GM23338 (cell line): ENCODE measurements at regions not wholly inside any gene's neighbourhood (a gene's known extent, or its start where the extent isn't known, plus 50 kb on each side); places are given as distances from the start of the nearest gene placed in this dataset.

Experiments used
- ATAC-seq: fragments of 200-7000 bp; cut with Tn5 transposase; 3 replicates; pipeline ENCODE4 v1.9.1; 2020
- DNase-seq: peaks from one replicate; pipeline ENCODE4 v3.0.0-alpha.2; 2015; ENCODE audit warnings: low spot score
- H2AFZ ChIP-seq: fragments of 200-600 bp; sonication (generic); 2 replicates; pipeline ENCODE4 v1.8.0; 2016; ENCODE audit warnings: antibody characterized with exemption, mild to moderate bottlenecking, moderate library complexity
- H3F3A ChIP-seq: fragments of 200-600 bp; sonication (generic); replicated peaks from 2 replicates; pipeline ENCODE4 v1.8.0; 2017; ENCODE audit warnings: antibody characterized with exemption, mixed run types, low read depth
- H3K27ac ChIP-seq: fragments of 200-600 bp; sonication (generic); 2 replicates; pipeline ENCODE4 v1.6.1; 2016; ENCODE audit warnings: low read depth
- H3K27me3 ChIP-seq: fragments of 200-600 bp; sonication (generic); 2 replicates; pipeline ENCODE4 v1.8.0; 2016; ENCODE audit warnings: mild to moderate bottlenecking, mixed run types, moderate library complexity; ENCODE audit not compliant: insufficient read depth
- H3K36me3 ChIP-seq: fragments of 200-600 bp; sonication (generic); 2 replicates; pipeline ENCODE4 v1.8.0; 2016; ENCODE audit warnings: mild to moderate bottlenecking; ENCODE audit not compliant: insufficient read depth
- H3K4me1 ChIP-seq: fragments of 200-600 bp; sonication (generic); 2 replicates; pipeline ENCODE4 v1.8.0; 2016; ENCODE audit warnings: mild to moderate bottlenecking, moderate library complexity; ENCODE audit not compliant: insufficient read depth
- H3K4me2 ChIP-seq: fragments of 200-600 bp; sonication (generic); 2 replicates; pipeline ENCODE4 v1.7.1; 2017; ENCODE audit warnings: mixed run types
- H3K4me3 ChIP-seq: fragments of 200-600 bp; sonication (generic); 2 replicates; pipeline ENCODE4 v1.6.1; 2016; ENCODE audit warnings: mixed run types
- H3K79me2 ChIP-seq: fragments of 200-600 bp; sonication (generic); replicated peaks from 2 replicates; pipeline ENCODE4 v1.8.0; 2017; ENCODE audit warnings: mild to moderate bottlenecking; ENCODE audit not compliant: insufficient read depth
- H3K9me2 ChIP-seq: fragments of 200-600 bp; sonication (generic); 2 replicates; pipeline ENCODE4 v1.8.0; 2017; ENCODE audit not compliant: insufficient read depth
- H4K20me1 ChIP-seq: fragments of 200-600 bp; sonication (generic); replicated peaks from 2 replicates; pipeline ENCODE4 v1.8.0; 2017; ENCODE audit warnings: mild to moderate bottlenecking; ENCODE audit not compliant: insufficient read depth
- H3K27ac Mint-ChIP-seq: 2 replicates; pipeline ENCODE4 v1.8.0; 2020; ENCODE audit warnings: inconsistent platforms, mild to moderate bottlenecking, moderate library complexity, mixed read lengths
- H3K27me3 Mint-ChIP-seq: 3 replicates; pipeline ENCODE4 v1.8.0; 2022; ENCODE audit warnings: low read depth, mild to moderate bottlenecking, moderate library complexity, mixed read lengths, inconsistent platforms; ENCODE audit not compliant: insufficient read depth, poor library complexity
- H3K36me3 Mint-ChIP-seq: 3 replicates; pipeline ENCODE4 v1.8.0; 2021; ENCODE audit warnings: low read depth, mild to moderate bottlenecking, inconsistent platforms, moderate library complexity, mixed read lengths
- H3K4me1 Mint-ChIP-seq: 3 replicates; pipeline ENCODE4 v1.8.0; 2020; ENCODE audit warnings: mild to moderate bottlenecking, inconsistent platforms, mixed read lengths
- H3K4me3 Mint-ChIP-seq: 3 replicates; pipeline ENCODE4 v1.8.0; 2021; ENCODE audit warnings: moderate library complexity, mild to moderate bottlenecking, inconsistent platforms, mixed read lengths
- H3K9me3 Mint-ChIP-seq: 3 replicates; pipeline ENCODE4 v1.8.0; 2020; ENCODE audit warnings: moderate library complexity, mild to moderate bottlenecking, inconsistent platforms, mixed read lengths
- CREB1 ChIP-seq: fragments of 250-450 bp; sonication (Bioruptor Pico); IDR thresholded peaks from 2 replicates; pipeline ENCODE4 v1.5.0; 2020; ENCODE audit warnings: low read depth, mild to moderate bottlenecking, moderate library complexity
- EZH2 ChIP-seq: fragments of 200-600 bp; sonication (generic); IDR thresholded peaks from one replicate; pipeline ENCODE4 v1.8.0; 2017; ENCODE audit warnings: antibody characterized with exemption, mild to moderate bottlenecking, low read depth; ENCODE audit not compliant: unreplicated experiment
- EZH2phosphoT487 ChIP-seq: fragments of 200-600 bp; sonication (generic); IDR thresholded peaks from one replicate; pipeline ENCODE4 v1.8.1; 2018; ENCODE audit warnings: antibody characterized with exemption; ENCODE audit not compliant: unreplicated experiment
- JUNB ChIP-seq: IDR thresholded peaks from one replicate; pipeline ENCODE4 v1.6.1; 2016; ENCODE audit warnings: antibody characterized with exemption; ENCODE audit not compliant: unreplicated experiment
- POLR2AphosphoS5 ChIP-seq: IDR thresholded peaks from 2 replicates; pipeline ENCODE4 v1.6.1; 2016; ENCODE audit warnings: antibody characterized with exemption, low read depth
- ZNF114 ChIP-seq: fragments of 250-450 bp; sonication (Bioruptor Pico); IDR thresholded peaks from 2 replicates; pipeline ENCODE4 v1.5.0; 2020; ENCODE audit warnings: mild to moderate bottlenecking, moderate library complexity
- ZNF331 ChIP-seq: fragments of 250-450 bp; sonication (Bioruptor Pico); IDR thresholded peaks from 2 replicates; pipeline ENCODE4 v1.5.0; 2020; ENCODE audit warnings: low read depth, mild to moderate bottlenecking, moderate library complexity
- TF ChIP-seq, protein P1 (sequence below), 2 experiments: fragments of 200-600 bp in 1 of 2; sonication (generic) in 1 of 2; conservative IDR thresholded peaks; 2 replicates each; pipeline versions ENCODE4 v1.5.1 to v1.6.1; 2016 to 2017; ENCODE audit warnings: antibody characterized with exemption in 2 of 2, low read depth in 2 of 2, mild to moderate bottlenecking in 2 of 2, moderate library complexity in 1 of 2
- TF ChIP-seq, protein P2 (sequence below): IDR thresholded peaks from one replicate; pipeline ENCODE4 v1.6.1; 2018; ENCODE audit warnings: antibody characterized with exemption; ENCODE audit not compliant: unreplicated experiment
- TF ChIP-seq, protein P3 (sequence below): IDR thresholded peaks from 2 replicates; pipeline ENCODE4 v1.6.1; 2016; ENCODE audit warnings: antibody characterized with exemption

DNA sequence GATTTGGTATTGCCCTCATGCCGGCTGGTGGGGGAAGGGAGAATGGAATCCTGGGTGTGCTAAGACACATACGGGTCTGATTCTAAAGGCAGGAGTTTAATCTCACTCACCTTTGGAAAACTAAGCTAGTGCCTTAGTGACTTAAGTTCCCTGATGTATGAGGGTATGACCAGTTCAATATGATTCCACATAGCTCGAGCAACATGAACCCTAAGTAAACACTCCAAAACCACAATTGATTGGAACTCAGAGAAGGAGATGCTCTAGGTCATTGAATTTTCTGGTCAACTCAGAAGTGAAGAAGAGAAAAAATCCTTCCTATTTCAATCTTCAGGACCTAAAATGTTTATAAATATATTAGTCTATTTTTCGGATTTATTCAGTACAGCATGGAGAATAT, 420.1 kb upstream of the INTU start:
- H3F3A ChIP-seq, result no peaks in the 10 kb centered on the region
- TF ChIP-seq EZH2phosphoT487 (no peak), ZNF114 (CRISPR knock-in tag) (no peak), JUNB (no peak), ZNF331 (CRISPR knock-in tag) (no peak), POLR2AphosphoS5 (no peak)
- TF ChIP-seq, protein P1, sequence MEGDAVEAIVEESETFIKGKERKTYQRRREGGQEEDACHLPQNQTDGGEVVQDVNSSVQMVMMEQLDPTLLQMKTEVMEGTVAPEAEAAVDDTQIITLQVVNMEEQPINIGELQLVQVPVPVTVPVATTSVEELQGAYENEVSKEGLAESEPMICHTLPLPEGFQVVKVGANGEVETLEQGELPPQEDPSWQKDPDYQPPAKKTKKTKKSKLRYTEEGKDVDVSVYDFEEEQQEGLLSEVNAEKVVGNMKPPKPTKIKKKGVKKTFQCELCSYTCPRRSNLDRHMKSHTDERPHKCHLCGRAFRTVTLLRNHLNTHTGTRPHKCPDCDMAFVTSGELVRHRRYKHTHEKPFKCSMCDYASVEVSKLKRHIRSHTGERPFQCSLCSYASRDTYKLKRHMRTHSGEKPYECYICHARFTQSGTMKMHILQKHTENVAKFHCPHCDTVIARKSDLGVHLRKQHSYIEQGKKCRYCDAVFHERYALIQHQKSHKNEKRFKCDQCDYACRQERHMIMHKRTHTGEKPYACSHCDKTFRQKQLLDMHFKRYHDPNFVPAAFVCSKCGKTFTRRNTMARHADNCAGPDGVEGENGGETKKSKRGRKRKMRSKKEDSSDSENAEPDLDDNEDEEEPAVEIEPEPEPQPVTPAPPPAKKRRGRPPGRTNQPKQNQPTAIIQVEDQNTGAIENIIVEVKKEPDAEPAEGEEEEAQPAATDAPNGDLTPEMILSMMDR (conservative IDR thresholded peaks at IDR 0.05; ENCODE audit: low read depth in 2 of 2), result no peak
- TF ChIP-seq, protein P2, sequence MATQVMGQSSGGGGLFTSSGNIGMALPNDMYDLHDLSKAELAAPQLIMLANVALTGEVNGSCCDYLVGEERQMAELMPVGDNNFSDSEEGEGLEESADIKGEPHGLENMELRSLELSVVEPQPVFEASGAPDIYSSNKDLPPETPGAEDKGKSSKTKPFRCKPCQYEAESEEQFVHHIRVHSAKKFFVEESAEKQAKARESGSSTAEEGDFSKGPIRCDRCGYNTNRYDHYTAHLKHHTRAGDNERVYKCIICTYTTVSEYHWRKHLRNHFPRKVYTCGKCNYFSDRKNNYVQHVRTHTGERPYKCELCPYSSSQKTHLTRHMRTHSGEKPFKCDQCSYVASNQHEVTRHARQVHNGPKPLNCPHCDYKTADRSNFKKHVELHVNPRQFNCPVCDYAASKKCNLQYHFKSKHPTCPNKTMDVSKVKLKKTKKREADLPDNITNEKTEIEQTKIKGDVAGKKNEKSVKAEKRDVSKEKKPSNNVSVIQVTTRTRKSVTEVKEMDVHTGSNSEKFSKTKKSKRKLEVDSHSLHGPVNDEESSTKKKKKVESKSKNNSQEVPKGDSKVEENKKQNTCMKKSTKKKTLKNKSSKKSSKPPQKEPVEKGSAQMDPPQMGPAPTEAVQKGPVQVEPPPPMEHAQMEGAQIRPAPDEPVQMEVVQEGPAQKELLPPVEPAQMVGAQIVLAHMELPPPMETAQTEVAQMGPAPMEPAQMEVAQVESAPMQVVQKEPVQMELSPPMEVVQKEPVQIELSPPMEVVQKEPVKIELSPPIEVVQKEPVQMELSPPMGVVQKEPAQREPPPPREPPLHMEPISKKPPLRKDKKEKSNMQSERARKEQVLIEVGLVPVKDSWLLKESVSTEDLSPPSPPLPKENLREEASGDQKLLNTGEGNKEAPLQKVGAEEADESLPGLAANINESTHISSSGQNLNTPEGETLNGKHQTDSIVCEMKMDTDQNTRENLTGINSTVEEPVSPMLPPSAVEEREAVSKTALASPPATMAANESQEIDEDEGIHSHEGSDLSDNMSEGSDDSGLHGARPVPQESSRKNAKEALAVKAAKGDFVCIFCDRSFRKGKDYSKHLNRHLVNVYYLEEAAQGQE, result no peak
- peaks cover 12% of the 10 kb centered on the region for H3K9me2 ChIP-seq
- peaks cover 3% of the 10 kb centered on the region; the same call in 1 of the 3 replicates for H3K9me3 Mint-ChIP-seq
- no peak for DNase-seq
- no peaks in the 10 kb centered on the region for H3K27me3 ChIP-seq
- H3K27ac Mint-ChIP-seq, result no peak overlapping the region
- no peak for ATAC-seq
- H3K4me3 Mint-ChIP-seq, result no peak overlapping the region
- no peaks in the 10 kb centered on the region for H3K27me3 Mint-ChIP-seq
- no peaks in the 10 kb centered on the region for H3K36me3 ChIP-seq
- no peak overlapping the region for H3K4me2 ChIP-seq
- H2AFZ ChIP-seq, result peak overlapping the region; percentile 36; the same call in 1 of the 2 replicates
- H4K20me1 ChIP-seq, result no peaks in the 10 kb centered on the region
- H3K36me3 Mint-ChIP-seq, result peaks cover 11% of the 10 kb centered on the region; the same call in 1 of the 3 replicates
- H3K4me1 ChIP-seq, result no peaks in the 10 kb centered on the region
- no peak overlapping the region for H3K27ac ChIP-seq
- no peaks in the 10 kb centered on the region for H3K79me2 ChIP-seq
- no peak overlapping the region for H3K4me3 ChIP-seq
- H3K4me1 Mint-ChIP-seq, result peaks cover 5% of the 10 kb centered on the region

DNA sequence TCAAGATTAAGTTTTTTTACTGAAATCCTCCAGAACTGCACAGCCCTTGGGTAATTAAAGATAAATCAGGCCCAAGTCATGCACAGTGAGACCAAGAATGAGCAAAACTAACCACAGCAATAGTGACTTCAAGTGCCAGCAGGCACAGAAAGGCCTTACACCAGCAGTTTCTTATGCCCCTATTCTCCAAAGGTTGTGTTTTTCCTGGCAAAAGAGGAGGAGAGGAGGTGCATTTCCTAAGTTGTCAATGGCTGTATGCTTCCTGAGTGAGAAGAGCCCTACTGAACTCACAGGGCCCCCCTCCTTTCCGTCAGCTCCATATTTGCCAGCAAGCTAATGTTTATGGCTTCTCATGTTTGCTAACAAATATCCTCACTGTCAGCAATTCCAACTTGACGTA, 418.7 kb upstream of the INTU start:
- Histone ChIP-seq H3K27ac (no peak overlapping the region), H3K36me3 (no peaks in the 10 kb centered on the region), H3K27me3 (no peaks in the 10 kb centered on the region), H3K4me1 (no peaks in the 10 kb centered on the region), H3K9me2 (peaks cover 12% of the 10 kb centered on the region), H3K79me2 (no peaks in the 10 kb centered on the region), H2AFZ (peak overlapping the region; percentile 92), H3K4me2 (no peak overlapping the region), H3F3A (no peaks in the 10 kb centered on the region), H3K4me3 (no peak overlapping the region), H4K20me1 (no peaks in the 10 kb centered on the region)
- H3K9me3 Mint-ChIP-seq, result no peaks in the 10 kb centered on the region
- no peak for ATAC-seq
- no peak overlapping the region for H3K4me3 Mint-ChIP-seq
- no peak for DNase-seq
- H3K36me3 Mint-ChIP-seq, result peaks cover 4% of the 10 kb centered on the region; the same call in 1 of the 3 replicates
- H3K27me3 Mint-ChIP-seq, result no peaks in the 10 kb centered on the region
- peaks cover 5% of the 10 kb centered on the region for H3K4me1 Mint-ChIP-seq
- no peak overlapping the region for H3K27ac Mint-ChIP-seq
- TF ChIP-seq POLR2AphosphoS5 (no peak), ZNF114 (CRISPR knock-in tag) (no peak), JUNB (no peak), ZNF331 (CRISPR knock-in tag) (no peak), CREB1 (no peak), EZH2phosphoT487 (no peak), EZH2 (no peak)
- TF ChIP-seq, protein P3, sequence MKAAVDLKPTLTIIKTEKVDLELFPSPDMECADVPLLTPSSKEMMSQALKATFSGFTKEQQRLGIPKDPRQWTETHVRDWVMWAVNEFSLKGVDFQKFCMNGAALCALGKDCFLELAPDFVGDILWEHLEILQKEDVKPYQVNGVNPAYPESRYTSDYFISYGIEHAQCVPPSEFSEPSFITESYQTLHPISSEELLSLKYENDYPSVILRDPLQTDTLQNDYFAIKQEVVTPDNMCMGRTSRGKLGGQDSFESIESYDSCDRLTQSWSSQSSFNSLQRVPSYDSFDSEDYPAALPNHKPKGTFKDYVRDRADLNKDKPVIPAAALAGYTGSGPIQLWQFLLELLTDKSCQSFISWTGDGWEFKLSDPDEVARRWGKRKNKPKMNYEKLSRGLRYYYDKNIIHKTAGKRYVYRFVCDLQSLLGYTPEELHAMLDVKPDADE, result no peak
- TF ChIP-seq, protein P2, result no peak
- TF ChIP-seq, protein P1 (conservative IDR thresholded peaks at IDR 0.05; ENCODE audit: low read depth in 2 of 2), result no peak
